IMR-90 (cell line): ENCODE measurements at regions not wholly inside any gene's neighbourhood (a gene's known extent, or its start where the extent isn't known, plus 50 kb on each side); places are given as distances from the start of the nearest gene placed in this dataset.

Source experiments
- ATAC-seq: fragments of 200-7000 bp; cut with Tn5 transposase; 2 replicates; pipeline ENCODE4 v1.9.1; 2020; ENCODE audit warnings: low read depth, mild to moderate bottlenecking, moderate library complexity
- BruUV-seq: library from RNA; stranded (reverse); fragments of 400-500 nt; replicated peaks from 2 replicates; lab custom pipeline; 2021; lab: Mats Ljungman, UMichigan
- CTCF ChIA-PET: fragments of 300-600 bp; formaldehyde crosslinking; extraction: SDS; loops from one replicate; lab custom pipeline; 2021; ENCODE audit warnings: antibody characterized with exemption; lab: Yijun Ruan, JAX
- POLR2A ChIA-PET: fragments of 300-600 bp; sonication (Branson Sonifier 250); formaldehyde crosslinking; loops from one replicate; lab custom pipeline; 2022; ENCODE audit warnings: antibody characterized with exemption; ENCODE audit not compliant: unreplicated experiment; lab: Charles Lee
- DNase-seq: peaks from one replicate; pipeline ENCODE4 v3.0.0; 2013
- H2AFZ ChIP-seq: replicated peaks from 2 replicates; pipeline ENCODE3; 2013; ENCODE audit warnings: low read length, mild to moderate bottlenecking; ENCODE audit not compliant: poor library complexity
- H2AK5ac ChIP-seq: 2 replicates; pipeline ENCODE4 v1.6.1; 2013; ENCODE audit warnings: low read depth, low read length, inconsistent platforms
- H2AK9ac ChIP-seq: replicated peaks from 2 replicates; pipeline ENCODE3; 2013; ENCODE audit warnings: mild to moderate bottlenecking, low read depth, low read length, moderate library complexity; ENCODE audit not compliant: poor library complexity
- H2BK120ac ChIP-seq: 2 replicates; pipeline ENCODE4 v1.6.1; 2013; ENCODE audit warnings: low read depth, low read length, inconsistent platforms
- H2BK15ac ChIP-seq: 3 replicates; pipeline ENCODE4 v1.6.1; 2013; ENCODE audit warnings: low read depth, low read length, inconsistent platforms
- H2BK20ac ChIP-seq: 2 replicates; pipeline ENCODE4 v1.6.1; 2013; ENCODE audit warnings: low read depth, mild to moderate bottlenecking, inconsistent platforms, low read length, moderate library complexity
- H2BK5ac ChIP-seq: 2 replicates; pipeline ENCODE4 v1.6.1; 2013; ENCODE audit warnings: mild to moderate bottlenecking, low read depth, low read length, inconsistent platforms; ENCODE audit not compliant: poor library complexity, severe bottlenecking
- H3K14ac ChIP-seq: replicated peaks from 2 replicates; pipeline ENCODE4 v1.6.1; 2013; ENCODE audit warnings: low read depth, low read length, inconsistent platforms
- H3K18ac ChIP-seq: 2 replicates; pipeline ENCODE4 v1.6.1; 2013; ENCODE audit warnings: low read depth, low read length, control low read depth
- H3K23ac ChIP-seq: 2 replicates; pipeline ENCODE4 v1.6.1; 2013; ENCODE audit warnings: low read depth, low read length, inconsistent platforms
- H3K27ac ChIP-seq: 2 replicates; pipeline ENCODE4 v1.5.1; 2013; ENCODE audit warnings: mild to moderate bottlenecking, control low read depth, low read length; ENCODE audit not compliant: insufficient read depth
- H3K27me3 ChIP-seq: 2 replicates; pipeline ENCODE4 v1.6.1; 2013; ENCODE audit warnings: low read length; ENCODE audit not compliant: control insufficient read depth, insufficient read depth
- H3K36me3 ChIP-seq: 2 replicates; pipeline ENCODE4 v1.6.1; 2013; ENCODE audit warnings: low read length, mixed read lengths; ENCODE audit not compliant: control insufficient read depth, insufficient read depth
- H3K4ac ChIP-seq: 2 replicates; pipeline ENCODE4 v1.6.1; 2013; ENCODE audit warnings: low read depth, low read length, inconsistent platforms
- H3K4me1 ChIP-seq: 2 replicates; pipeline ENCODE4 v1.6.1; 2013; ENCODE audit warnings: low read length, mixed read lengths; ENCODE audit not compliant: control insufficient read depth, insufficient read depth
- H3K4me2 ChIP-seq: 2 replicates; pipeline ENCODE4 v1.6.1; 2013; ENCODE audit warnings: low read depth, mild to moderate bottlenecking, control low read depth, low read length, moderate library complexity
- H3K4me3 ChIP-seq: 2 replicates; pipeline ENCODE4 v1.5.1; 2013; ENCODE audit warnings: low read depth, mild to moderate bottlenecking, control low read depth, low read length, moderate library complexity; ENCODE audit not compliant: insufficient read depth
- H3K56ac ChIP-seq: 2 replicates; pipeline ENCODE4 v1.6.1; 2013; ENCODE audit warnings: low read length, inconsistent platforms; ENCODE audit not compliant: insufficient read depth; ENCODE audit errors: extremely low read depth
- H3K79me1 ChIP-seq, 2 experiments: 2 replicates each; pipeline ENCODE4 v1.6.1; 2013; ENCODE audit warnings: low read length in 2 of 2, inconsistent platforms in 1 of 2, low read depth in 1 of 2
- H3K9ac ChIP-seq: 2 replicates; pipeline ENCODE4 v1.6.1; 2013; ENCODE audit warnings: low read depth, low read length, control low read depth
- H3K9me1 ChIP-seq: 2 replicates; pipeline ENCODE4 v1.6.1; 2013; ENCODE audit warnings: low read length, inconsistent platforms; ENCODE audit not compliant: insufficient read depth
- H3K9me3 ChIP-seq: 2 replicates; pipeline ENCODE4 v1.6.1; 2013; ENCODE audit warnings: low read length; ENCODE audit not compliant: control insufficient read depth, insufficient read depth
- H4K20me1 ChIP-seq: 2 replicates; pipeline ENCODE4 v1.6.1; 2013; ENCODE audit warnings: low read length, inconsistent platforms; ENCODE audit not compliant: insufficient read depth
- H4K5ac ChIP-seq: 2 replicates; pipeline ENCODE4 v1.6.1; 2013; ENCODE audit warnings: mild to moderate bottlenecking, low read depth, low read length, control low read depth
- H4K8ac ChIP-seq, 2 experiments: 2 replicates each; pipeline ENCODE4 v1.6.1; 2013; ENCODE audit warnings: low read depth in 2 of 2, low read length in 2 of 2, control low read depth in 1 of 2, inconsistent platforms in 1 of 2
- H4K91ac ChIP-seq: 2 replicates; pipeline ENCODE4 v1.6.1; 2013; ENCODE audit warnings: low read depth, low read length, inconsistent platforms; ENCODE audit not compliant: insufficient read depth
- BHLHE40 ChIP-seq: fragments of 150-350 bp; IDR thresholded peaks from 2 replicates; pipeline ENCODE4 v1.6.1; 2016; ENCODE audit warnings: mild to moderate bottlenecking, low read depth, low read length
- CEBPB ChIP-seq: IDR thresholded peaks from 2 replicates; pipeline ENCODE4 v1.6.1; 2012; ENCODE audit warnings: low read depth, low read length, improper control_type of control experiment
- CHD1 ChIP-seq: IDR thresholded peaks from 2 replicates; pipeline ENCODE4 v1.6.1; 2012; ENCODE audit warnings: low read depth, low read length, improper control_type of control experiment
- CTCF ChIP-seq: conservative IDR thresholded peaks from 2 replicates; pipeline ENCODE4 v1.5.1; 2012; ENCODE audit warnings: mild to moderate bottlenecking, low read depth, low read length, improper control_type of control experiment
- FOS ChIP-seq: fragments of 150-350 bp; IDR thresholded peaks from 2 replicates; pipeline ENCODE4 v1.6.1; 2016; ENCODE audit warnings: low read depth, low read length
- MAZ ChIP-seq: IDR thresholded peaks from 2 replicates; pipeline ENCODE4 v1.6.1; 2012; ENCODE audit warnings: low read depth, mild to moderate bottlenecking, low read length, improper control_type of control experiment, moderate library complexity, borderline replicate concordance
- MXI1 ChIP-seq: IDR thresholded peaks from 2 replicates; pipeline ENCODE4 v1.6.1; 2012; ENCODE audit warnings: low read depth, mild to moderate bottlenecking, low read length, moderate library complexity, borderline replicate concordance
- NFE2L2 ChIP-seq: fragments of 150-350 bp; IDR thresholded peaks from 2 replicates; pipeline ENCODE4 v1.6.1; 2016; ENCODE audit warnings: low read depth, mild to moderate bottlenecking, low read length
- POLR2A ChIP-seq: IDR thresholded peaks from 2 replicates; pipeline ENCODE4 v1.6.1; 2012; ENCODE audit warnings: mild to moderate bottlenecking, low read depth, low read length
- RAD21 ChIP-seq: IDR thresholded peaks from 2 replicates; pipeline ENCODE4 v1.6.1; 2012; ENCODE audit warnings: low read length, improper control_type of control experiment
- RCOR1 ChIP-seq: IDR thresholded peaks from 2 replicates; pipeline ENCODE4 v1.6.1; 2012; ENCODE audit warnings: mild to moderate bottlenecking, low read length, improper control_type of control experiment; ENCODE audit not compliant: insufficient replicate concordance
- RFX5 ChIP-seq: IDR thresholded peaks from 2 replicates; pipeline ENCODE4 v1.8.0; 2012; ENCODE audit warnings: low read depth, mild to moderate bottlenecking, low read length, moderate library complexity
- SMC3 ChIP-seq: fragments of 150-350 bp; IDR thresholded peaks from 2 replicates; pipeline ENCODE4 v1.6.1; 2016; ENCODE audit warnings: low read depth, mild to moderate bottlenecking, antibody characterized with exemption, low read length, moderate library complexity
- USF2 ChIP-seq: fragments of 150-350 bp; IDR thresholded peaks from 2 replicates; pipeline ENCODE4 v1.6.1; 2017; ENCODE audit warnings: mild to moderate bottlenecking, antibody characterized with exemption, low read length, low read depth
- WGBS, 2 experiments: methylation state at CpG; one replicate each; pipeline versions ENCODE4 v1.1.5 to v1.1.7; 2013; ENCODE audit warnings: missing lambda C conversion rate in 2 of 2; ENCODE audit not compliant: insufficient read length in 1 of 2; ENCODE audit errors: extremely low coverage in 2 of 2; 5-methylcytosine and 5-hydroxymethylcytosine counted together
- dilution Hi-C: fragments of 300-500 bp; cut with HindIII; formaldehyde crosslinking; loops from one replicate; pipeline ENCODE4 v1.14.3; 2018; ENCODE audit warnings: low sequenced_read_pairs; ENCODE audit not compliant: unreplicated experiment
- in situ Hi-C: fragments of 300-500 bp; cut with MboI; formaldehyde crosslinking; loops from 3 replicates; pipeline ENCODE4 v1.14.3; 2019; ENCODE audit warnings: low sequenced_read_pairs, inconsistent platforms, mixed read lengths
- intact Hi-C: fragments of 100-400 bp; cut with micrococcal nuclease; formaldehyde crosslinking; loops from 2 replicates; pipeline ENCODE4 v1.10.0; 2022
- TF ChIP-seq, protein P1 (sequence below): fragments of 150-350 bp; IDR thresholded peaks from 2 replicates; pipeline ENCODE4 v1.6.1; 2016; ENCODE audit warnings: low read depth, mild to moderate bottlenecking, low read length, moderate library complexity, borderline replicate concordance

DNA sequence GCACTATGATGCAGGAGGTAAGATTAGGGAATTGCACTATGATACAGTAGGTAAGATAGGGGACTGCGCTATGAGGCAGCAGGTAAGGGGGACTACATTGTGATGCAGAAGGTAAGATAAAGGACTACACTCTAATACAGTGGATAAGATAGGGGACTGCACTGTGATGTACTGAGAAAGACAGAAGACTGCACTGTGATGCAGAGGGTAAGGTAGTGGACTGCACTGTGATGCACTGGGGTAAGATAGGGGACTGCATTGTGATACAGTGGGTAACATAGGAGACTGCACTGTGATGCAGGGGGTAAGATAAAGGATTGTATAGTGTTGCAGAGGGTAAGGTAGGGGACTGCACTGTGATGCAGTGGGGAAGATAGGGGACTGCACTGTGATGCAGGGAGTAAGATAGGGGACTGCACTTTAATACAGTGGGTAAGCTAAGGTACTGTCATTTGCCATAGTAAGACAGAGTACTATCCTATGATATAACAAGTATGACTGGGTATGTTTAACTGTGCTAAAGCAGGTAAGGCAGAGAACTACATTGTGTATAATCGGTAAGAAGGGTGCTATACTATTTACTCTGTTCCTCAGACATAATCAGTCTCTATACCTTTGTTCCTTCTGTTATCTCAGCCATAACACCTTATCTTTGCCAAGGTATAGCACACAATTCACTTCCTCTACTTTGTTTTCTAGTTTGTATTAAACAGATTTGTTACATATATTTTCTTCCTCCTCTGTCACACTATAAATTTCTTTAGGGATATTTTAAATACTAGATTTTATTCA is 208.5 kb downstream of the BARHL2 start:
- DNase-seq (no peak), ATAC-seq (no peak)
- no peak overlapping the region for H3K23ac ChIP-seq
- BruUV-seq: no TSS peak
- no peaks in the 10 kb centered on the region for H3K27me3 ChIP-seq
- no peak overlapping the region for H4K5ac ChIP-seq
- POLR2A ChIA-PET: no interaction called here
- dilution Hi-C loops: no loop called here
- H3K4me3 ChIP-seq: no peak overlapping the region
- intact Hi-C loops: no loop called here
- CTCF ChIA-PET: no interaction called here
- no peaks in the 10 kb centered on the region for H3K79me1 ChIP-seq
- no peak overlapping the region for H4K8ac ChIP-seq
- in situ Hi-C loops: no loop called here
- no peak overlapping the region for H3K14ac ChIP-seq
- no peak overlapping the region for H3K4ac ChIP-seq
- H2BK20ac ChIP-seq: no peak overlapping the region
- H2AK9ac ChIP-seq: no peak overlapping the region
- no peak overlapping the region for H3K56ac ChIP-seq
- no peak overlapping the region for H2BK15ac ChIP-seq
- no peak overlapping the region for H2BK120ac ChIP-seq
- no peaks in the 10 kb centered on the region for H3K4me1 ChIP-seq
- no peak overlapping the region for H3K4me2 ChIP-seq
- no peak overlapping the region for H2AK5ac ChIP-seq
- WGBS, 2 experiments: 50% methylated on average over 1 of the region's 2 CpGs; no CpG with 5 or more reads in 1 of the 2 experiments
- H3K9me3 ChIP-seq: no peaks in the 10 kb centered on the region
- H4K91ac ChIP-seq: no peak overlapping the region
- H3K9ac ChIP-seq: no peak overlapping the region
- H3K36me3 ChIP-seq: no peaks in the 10 kb centered on the region
- H2BK5ac ChIP-seq: no peak overlapping the region
- H3K9me1 ChIP-seq: no peaks in the 10 kb centered on the region
- no peak overlapping the region for H3K18ac ChIP-seq
- H2AFZ ChIP-seq: no peak overlapping the region
- H4K20me1 ChIP-seq: no peaks in the 10 kb centered on the region
- no peak overlapping the region for H3K27ac ChIP-seq
- TF ChIP-seq, protein P1, sequence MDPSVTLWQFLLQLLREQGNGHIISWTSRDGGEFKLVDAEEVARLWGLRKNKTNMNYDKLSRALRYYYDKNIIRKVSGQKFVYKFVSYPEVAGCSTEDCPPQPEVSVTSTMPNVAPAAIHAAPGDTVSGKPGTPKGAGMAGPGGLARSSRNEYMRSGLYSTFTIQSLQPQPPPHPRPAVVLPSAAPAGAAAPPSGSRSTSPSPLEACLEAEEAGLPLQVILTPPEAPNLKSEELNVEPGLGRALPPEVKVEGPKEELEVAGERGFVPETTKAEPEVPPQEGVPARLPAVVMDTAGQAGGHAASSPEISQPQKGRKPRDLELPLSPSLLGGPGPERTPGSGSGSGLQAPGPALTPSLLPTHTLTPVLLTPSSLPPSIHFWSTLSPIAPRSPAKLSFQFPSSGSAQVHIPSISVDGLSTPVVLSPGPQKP: no peak
- TF ChIP-seq MAZ: no peak
- no peak for TF ChIP-seq CHD1
- TF ChIP-seq RFX5: no peak
- TF ChIP-seq CTCF: no peak
- TF ChIP-seq FOS: no peak
- TF ChIP-seq RCOR1: no peak
- TF ChIP-seq MXI1: no peak
- no peak for TF ChIP-seq POLR2A
- TF ChIP-seq RAD21: no peak
- TF ChIP-seq SMC3: no peak
- TF ChIP-seq CEBPB: no peak
- no peak for TF ChIP-seq BHLHE40
- TF ChIP-seq USF2: no peak
- no peak for TF ChIP-seq NFE2L2
